RWPE2 (cell line): ENCODE measurements at regions not wholly inside any gene's neighbourhood (a gene's known extent, or its start where the extent isn't known, plus 50 kb on each side); places are given as distances from the start of the nearest gene placed in this dataset.

ENCODE experiments used
- ATAC-seq: fragments of 200-7000 bp; cut with Tn5 transposase; 3 replicates; pipeline ENCODE4 v1.9.1; 2021; ENCODE audit warnings: low read depth
- DNase-seq: peaks from one replicate; pipeline ENCODE4 v3.0.0-alpha.2; 2020; ENCODE audit warnings: low spot score
- H3K27ac ChIP-seq: fragments of 450-650 bp; 2 replicates; pipeline ENCODE4 v1.5.1; 2017; ENCODE audit warnings: mild to moderate bottlenecking; ENCODE audit not compliant: poor library complexity, severe bottlenecking
- H3K27me3 ChIP-seq: fragments of 250-450 bp; sonication (Bioruptor Pico); 2 replicates; pipeline ENCODE4 v1.5.1; 2021; ENCODE audit warnings: mild to moderate bottlenecking, moderate library complexity; ENCODE audit not compliant: insufficient read depth, poor library complexity, severe bottlenecking
- H3K36me3 ChIP-seq: fragments of 250-450 bp; sonication (Bioruptor Pico); 2 replicates; pipeline ENCODE4 v1.5.1; 2020; ENCODE audit warnings: low read depth, mild to moderate bottlenecking, moderate library complexity
- H3K4me1 ChIP-seq: fragments of 250-450 bp; sonication (Bioruptor Pico); 2 replicates; pipeline ENCODE4 v1.5.1; 2021; ENCODE audit warnings: mild to moderate bottlenecking, moderate library complexity; ENCODE audit not compliant: insufficient read depth, poor library complexity, severe bottlenecking
- H3K4me3 ChIP-seq: fragments of 250-450 bp; sonication (Bioruptor Pico); 2 replicates; pipeline ENCODE4 v1.5.1; 2021; ENCODE audit warnings: mild to moderate bottlenecking, moderate library complexity; ENCODE audit not compliant: severe bottlenecking
- H3K9me3 ChIP-seq: fragments of 250-450 bp; sonication (Bioruptor Pico); 2 replicates; pipeline ENCODE4 v1.5.1; 2021; ENCODE audit warnings: mild to moderate bottlenecking, moderate library complexity; ENCODE audit not compliant: severe bottlenecking
- TF ChIP-seq, protein P1 (sequence below): fragments of 450-650 bp; IDR thresholded peaks from one replicate; pipeline ENCODE4 v1.5.1; 2017; ENCODE audit warnings: mild to moderate bottlenecking, moderate library complexity; ENCODE audit not compliant: poor library complexity, severe bottlenecking

DNA sequence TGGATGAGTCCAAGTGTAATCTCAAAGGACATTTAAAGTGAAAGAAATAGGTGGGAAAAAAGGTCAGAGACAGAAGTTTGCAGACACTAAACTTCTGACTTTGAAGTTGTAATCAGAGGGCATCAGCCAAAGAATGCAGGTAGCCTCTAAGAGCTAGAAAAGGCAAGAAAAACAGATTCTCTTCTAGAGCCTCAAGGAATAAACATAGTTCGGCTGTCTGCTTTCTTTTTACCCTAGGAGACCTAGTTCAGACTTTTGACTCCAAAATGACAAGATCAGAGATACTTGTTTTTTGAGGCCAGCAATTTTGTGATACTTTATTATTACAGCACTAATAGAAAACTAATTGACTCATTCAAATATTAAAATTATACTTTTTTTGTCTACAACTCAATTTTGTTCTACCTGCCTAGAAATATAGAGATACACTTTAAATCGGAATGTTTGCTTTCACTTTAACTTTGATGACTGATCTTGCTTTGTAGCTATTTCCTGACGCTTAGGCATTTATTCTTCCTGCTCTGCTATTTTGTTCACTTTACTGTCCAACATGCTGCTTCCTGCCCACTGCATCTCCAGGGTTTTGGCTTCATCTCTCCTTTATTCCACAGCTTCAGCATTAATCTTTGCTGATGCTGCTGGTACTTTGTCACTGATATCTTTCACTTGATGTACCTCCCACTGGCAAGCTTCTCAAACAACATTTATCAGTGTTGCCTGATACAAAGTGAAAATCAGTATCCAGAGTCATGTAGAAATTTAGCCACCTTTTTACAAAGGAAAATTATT lies 272.5 kb downstream of the DSEL start:
- H3K9me3 ChIP-seq: no peaks in the 10 kb centered on the region
- no peaks in the 10 kb centered on the region for H3K36me3 ChIP-seq
- H3K27me3 ChIP-seq: no peaks in the 10 kb centered on the region
- DNase-seq: no peak
- H3K4me1 ChIP-seq: peaks cover 5% of the 10 kb centered on the region
- H3K4me3 ChIP-seq: peak overlapping the region; percentile 11
- TF ChIP-seq, protein P1, sequence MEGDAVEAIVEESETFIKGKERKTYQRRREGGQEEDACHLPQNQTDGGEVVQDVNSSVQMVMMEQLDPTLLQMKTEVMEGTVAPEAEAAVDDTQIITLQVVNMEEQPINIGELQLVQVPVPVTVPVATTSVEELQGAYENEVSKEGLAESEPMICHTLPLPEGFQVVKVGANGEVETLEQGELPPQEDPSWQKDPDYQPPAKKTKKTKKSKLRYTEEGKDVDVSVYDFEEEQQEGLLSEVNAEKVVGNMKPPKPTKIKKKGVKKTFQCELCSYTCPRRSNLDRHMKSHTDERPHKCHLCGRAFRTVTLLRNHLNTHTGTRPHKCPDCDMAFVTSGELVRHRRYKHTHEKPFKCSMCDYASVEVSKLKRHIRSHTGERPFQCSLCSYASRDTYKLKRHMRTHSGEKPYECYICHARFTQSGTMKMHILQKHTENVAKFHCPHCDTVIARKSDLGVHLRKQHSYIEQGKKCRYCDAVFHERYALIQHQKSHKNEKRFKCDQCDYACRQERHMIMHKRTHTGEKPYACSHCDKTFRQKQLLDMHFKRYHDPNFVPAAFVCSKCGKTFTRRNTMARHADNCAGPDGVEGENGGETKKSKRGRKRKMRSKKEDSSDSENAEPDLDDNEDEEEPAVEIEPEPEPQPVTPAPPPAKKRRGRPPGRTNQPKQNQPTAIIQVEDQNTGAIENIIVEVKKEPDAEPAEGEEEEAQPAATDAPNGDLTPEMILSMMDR: no peak
- peak; percentile 67 for ATAC-seq
- H3K27ac ChIP-seq: peak overlapping the region; percentile 37

DNA sequence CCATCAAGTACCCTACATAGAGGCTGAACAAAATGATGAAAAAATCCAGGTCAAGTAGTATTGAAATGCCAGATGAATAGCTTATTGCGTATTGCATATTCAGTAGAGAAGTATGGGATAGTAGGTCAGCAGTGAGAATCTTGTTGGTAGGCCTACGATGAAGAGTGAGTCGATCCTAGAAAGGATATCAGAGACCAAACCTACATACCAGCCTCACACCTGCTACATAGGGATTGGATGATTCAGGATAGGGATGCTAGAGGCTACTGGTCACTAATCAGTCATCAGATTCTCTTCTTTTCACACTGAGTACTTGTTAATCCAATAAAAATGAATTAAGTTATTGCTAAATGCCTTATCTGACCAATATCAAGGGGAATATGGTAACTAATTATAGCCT lies 274.5 kb downstream of the DSEL start:
- TF ChIP-seq, protein P1: no peak
- H3K9me3 ChIP-seq: no peaks in the 10 kb centered on the region
- no peaks in the 10 kb centered on the region for H3K27me3 ChIP-seq
- H3K4me1 ChIP-seq: peaks cover 5% of the 10 kb centered on the region
- H3K27ac ChIP-seq: no peak overlapping the region
- H3K36me3 ChIP-seq: no peaks in the 10 kb centered on the region
- no peak overlapping the region for H3K4me3 ChIP-seq
- DNase-seq (no peak), ATAC-seq (no peak; the same call in 2 of the 3 replicates)

DNA sequence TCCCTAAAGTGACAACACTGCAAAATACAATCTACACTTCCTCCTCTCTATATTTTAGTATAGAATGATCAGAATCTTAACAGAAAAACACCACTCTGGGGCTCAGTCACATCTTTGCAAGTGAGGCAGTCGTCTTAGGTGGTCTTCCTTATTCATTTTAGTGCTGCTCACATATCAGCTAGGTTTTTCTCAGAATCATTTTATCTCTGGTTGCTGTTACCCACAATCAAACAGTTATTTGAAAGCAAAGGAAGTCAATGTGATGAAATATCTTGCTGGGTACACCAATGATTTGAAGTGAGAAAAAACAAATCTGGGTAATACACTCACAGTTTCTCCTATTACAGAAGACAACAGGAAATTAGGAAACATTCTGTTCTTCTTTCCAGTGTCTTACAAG lies 275.2 kb downstream of the DSEL start:
- Histone ChIP-seq H3K9me3 (no peaks in the 10 kb centered on the region), H3K36me3 (no peaks in the 10 kb centered on the region), H3K27me3 (no peaks in the 10 kb centered on the region), H3K27ac (no peak overlapping the region), H3K4me3 (no peak overlapping the region), H3K4me1 (peaks cover 5% of the 10 kb centered on the region)
- TF ChIP-seq, protein P1: no peak
- no peak for ATAC-seq
- DNase-seq: no peak

DNA sequence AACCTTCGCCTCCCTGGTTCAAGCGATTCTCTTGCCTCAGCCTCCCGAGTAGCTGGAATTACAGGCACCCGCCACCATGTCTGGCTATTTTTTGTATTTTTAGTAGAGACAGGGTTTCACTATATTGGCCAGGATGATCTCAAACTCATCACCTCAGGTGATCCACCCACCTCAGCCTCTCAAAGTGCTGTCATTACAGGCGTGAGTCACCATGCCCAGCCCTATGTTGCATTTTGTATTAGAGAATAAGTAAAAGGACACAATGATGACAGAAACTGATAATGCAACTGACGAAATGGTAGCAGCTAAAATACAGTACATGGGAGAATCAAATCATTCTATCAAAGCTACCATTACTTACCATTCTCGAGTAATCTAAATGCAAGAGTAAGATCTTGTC lies 276.7 kb downstream of the DSEL start:
- no peak for DNase-seq

DNA sequence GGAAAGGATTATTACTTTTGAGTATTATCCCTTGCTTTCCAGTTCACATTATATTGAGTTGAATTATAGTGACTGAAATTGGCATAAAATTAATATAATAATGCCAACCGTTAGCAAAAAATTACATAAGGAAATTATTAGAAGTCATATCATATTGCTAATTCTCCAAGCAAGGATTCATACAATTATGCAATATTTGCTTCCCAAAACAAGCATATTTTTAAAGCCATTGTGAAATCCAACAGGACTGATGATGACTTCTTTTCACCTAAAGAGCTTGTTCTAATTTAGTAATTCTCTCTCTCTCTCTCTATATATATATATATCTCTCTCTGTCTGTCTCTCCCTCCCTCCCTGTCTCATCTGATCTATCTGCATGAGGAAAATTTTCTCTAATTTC lies 283.5 kb downstream of the DSEL start:
- no peak for ATAC-seq
- Histone ChIP-seq H3K27me3 (no peaks in the 10 kb centered on the region), H3K27ac (peak overlapping the region; percentile 57), H3K4me1 (peaks cover 13% of the 10 kb centered on the region), H3K36me3 (no peaks in the 10 kb centered on the region), H3K4me3 (no peak overlapping the region), H3K9me3 (no peaks in the 10 kb centered on the region)
- TF ChIP-seq, protein P1: no peak
- DNase-seq: no peak

More for the DNA sequence above, 276.7 kb downstream of the DSEL start:
- no peak overlapping the region for H3K4me3 ChIP-seq
- no peak for ATAC-seq
- peaks cover 5% of the 10 kb centered on the region for H3K4me1 ChIP-seq
- H3K36me3 ChIP-seq: no peaks in the 10 kb centered on the region
- H3K27ac ChIP-seq: no peak overlapping the region
- no peaks in the 10 kb centered on the region for H3K27me3 ChIP-seq
- TF ChIP-seq, protein P1: no peak
- no peaks in the 10 kb centered on the region for H3K9me3 ChIP-seq
